HS-5 (cell line): ENCODE measurements at regions not wholly inside any gene's neighbourhood (a gene's known extent, or its start where the extent isn't known, plus 50 kb on each side); places are given as distances from the start of the nearest gene placed in this dataset.

Experiments used
- DNase-seq: peaks from one replicate; pipeline ENCODE4 v3.0.0-alpha.2; 2012; ENCODE audit warnings: low read depth

GRCh38 chr3:157581371-157581770 is 78.2 kb upstream of the VEPH1 start:
- no peak for DNase-seq

DNA sequence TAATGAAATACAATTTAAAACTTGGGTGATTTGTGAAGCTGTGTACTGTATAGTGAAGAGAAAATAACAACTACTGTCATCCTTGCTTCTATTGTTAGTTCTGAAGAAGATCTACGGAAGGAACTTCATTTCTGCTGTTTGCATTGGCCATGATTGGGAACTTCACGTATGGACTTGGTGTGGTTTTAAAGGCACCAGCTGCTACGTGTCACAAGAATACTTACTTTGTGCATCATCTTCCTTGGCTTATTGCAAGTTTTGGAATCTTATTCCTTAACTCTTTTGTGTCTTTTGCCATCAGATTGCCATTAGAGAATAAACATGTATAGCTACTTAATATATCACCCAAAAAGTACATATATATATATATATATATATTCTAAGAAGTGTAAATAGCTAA is 75.0 kb upstream of the VEPH1 start:
- no peak for DNase-seq

- no peak for DNase-seq
Observed at GRCh38 chr3:157574531-157574930, 71.3 kb upstream of the VEPH1 start.

DNA sequence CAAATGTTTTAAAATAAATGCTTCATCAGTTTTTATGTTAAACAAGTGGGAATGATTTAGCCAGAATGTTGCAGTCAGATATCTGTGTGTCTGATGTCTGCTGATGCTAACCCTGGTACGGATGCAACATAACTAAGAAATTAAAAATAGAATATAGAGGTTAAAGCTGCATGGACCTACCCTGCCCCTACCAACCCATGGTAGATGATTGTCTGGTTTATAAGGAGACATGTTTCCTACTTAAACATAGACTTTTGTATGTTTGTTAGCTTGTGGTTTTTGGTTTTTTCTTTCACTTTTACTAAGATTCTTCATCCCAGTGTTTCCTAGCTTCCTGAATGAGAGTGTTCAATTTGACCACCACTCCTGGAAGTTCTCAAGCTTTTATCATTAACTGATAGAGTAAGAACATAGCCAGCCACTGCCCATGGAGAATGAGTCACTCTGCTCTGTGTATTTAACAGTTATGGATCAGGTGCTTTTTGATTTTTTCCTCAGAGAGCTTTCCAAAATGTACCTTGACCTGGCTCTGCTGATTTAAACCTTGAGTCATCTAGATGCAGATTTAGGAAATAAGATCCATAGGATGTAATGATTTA is 70.7 kb upstream of the VEPH1 start:
- no peak for DNase-seq

GRCh38 chr3:157573281-157573680 is 70.1 kb upstream of the VEPH1 start:
- DNase-seq = no peak

- peak; percentile 34 for DNase-seq
Observed at GRCh38 chr3:157572559-157573270, 69.5 kb upstream of the VEPH1 start.

DNA sequence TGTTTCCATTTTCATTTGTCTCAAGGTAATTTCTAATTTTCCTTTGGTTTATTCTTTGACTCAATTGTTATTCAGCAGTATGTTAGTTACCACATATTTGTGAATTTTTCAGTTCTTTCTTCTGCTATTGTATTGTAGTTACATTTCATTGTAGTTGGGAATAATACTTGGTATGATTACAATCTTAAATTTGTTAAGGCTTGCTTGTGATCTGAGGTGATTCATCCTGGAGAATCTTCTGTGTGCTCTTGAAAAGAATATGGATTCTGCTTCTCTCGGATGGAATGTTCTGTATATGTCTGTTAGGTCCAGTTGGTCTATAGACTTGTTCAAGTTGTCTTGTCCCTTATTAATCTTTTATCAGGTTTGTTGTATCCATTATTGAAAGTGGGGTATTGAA is 63.4 kb upstream of the VEPH1 start:
- no peak for DNase-seq

DNA sequence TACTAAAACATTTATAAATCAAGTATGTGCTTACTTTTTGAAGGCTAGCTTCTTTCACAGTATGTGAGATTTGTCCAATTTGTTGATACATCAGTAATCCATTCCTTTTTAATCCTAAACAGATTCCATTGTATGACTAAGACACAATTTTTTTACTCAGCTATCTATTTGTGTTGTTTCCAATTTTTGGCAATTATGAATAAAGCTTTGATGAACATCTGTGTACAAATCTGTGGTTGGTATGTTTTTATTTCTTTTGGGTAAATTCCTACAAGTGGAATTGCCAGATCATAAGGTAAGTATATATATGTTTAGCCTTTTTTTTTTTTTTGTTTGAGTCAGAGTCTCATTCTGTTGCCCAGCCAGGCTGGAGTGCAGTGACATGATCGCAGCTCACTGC is 56.2 kb upstream of the VEPH1 start:
- DNase-seq = peak; percentile 26
